ENCODE measurements at regions not wholly inside any gene's neighbourhood (a gene's known extent, or its start where the extent isn't known, plus 50 kb on each side); places are given as distances from the start of the nearest gene placed in this dataset.

GRCh38 chr13:53105890-53106289 lies 77.3 kb downstream of the OLFM4 start:
- no peak overlapping the region for H3K9ac ChIP-seq (ENCODE audit: extremely low read depth, low read length, poor library complexity, severe bottlenecking)
- no peaks in the 10 kb centered on the region for H3K27me3 ChIP-seq (ENCODE audit: control insufficient read depth, insufficient read depth, low read length, poor library complexity, severe bottlenecking)
- no peaks in the 10 kb centered on the region for H3K36me3 Mint-ChIP-seq (ENCODE audit: low read depth)
- H3K36me3 ChIP-seq (ENCODE audit: control insufficient read depth, insufficient read depth, low read length): no peaks in the 10 kb centered on the region
- H3K4me1 Mint-ChIP-seq: peaks cover 6% of the 10 kb centered on the region
- no peak overlapping the region for H3K27ac Mint-ChIP-seq
- H3K4me3 ChIP-seq (ENCODE audit: low read length): no peak overlapping the region
- no peak overlapping the region for H3K4me3 Mint-ChIP-seq
- H3K27me3 Mint-ChIP-seq (ENCODE audit: insufficient read depth): peaks cover 3% of the 10 kb centered on the region
- no peaks in the 10 kb centered on the region for H3K9me3 ChIP-seq (ENCODE audit: control insufficient read depth, low read length)
- H3K4me1 ChIP-seq (ENCODE audit: control insufficient read depth, insufficient read depth, low read length): peaks cover under 1% of the 10 kb centered on the region
- WGBS, 2 experiments (ENCODE audit: insufficient coverage in 1 of 2, insufficient read length in 1 of 2): 87 to 92% methylated on average over 3 of the region's 3 CpGs
- no peaks in the 10 kb centered on the region for H3K9me3 Mint-ChIP-seq
- no peak overlapping the region for H3K27ac ChIP-seq (ENCODE audit: low read depth, low read length)
- no peak for DNase-seq
- no peak for TF ChIP-seq CTCF (conservative IDR thresholded peaks at IDR 0.05)

DNA sequence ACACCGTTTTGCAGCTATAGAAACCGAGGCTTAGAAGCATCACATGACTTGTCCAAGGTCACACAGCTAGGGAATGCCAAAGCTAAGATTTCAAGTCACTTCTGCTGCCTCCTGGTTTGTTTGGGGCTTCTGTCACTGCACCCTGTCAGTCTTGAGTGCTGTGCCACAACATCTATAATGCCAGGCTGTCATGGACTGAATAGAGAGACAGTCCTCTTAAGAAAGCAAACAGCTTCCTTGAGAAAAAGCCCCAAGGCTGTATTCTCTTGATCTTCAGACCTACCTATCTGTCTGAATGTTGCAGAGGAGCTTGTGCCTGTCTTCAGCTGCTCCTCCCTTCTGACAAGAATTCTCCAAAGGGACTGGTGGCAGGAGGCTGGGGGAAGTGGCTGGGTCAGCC lies 81.6 kb downstream of the OLFM4 start:
- no peaks in the 10 kb centered on the region for H3K4me1 ChIP-seq (ENCODE audit: control insufficient read depth, insufficient read depth, low read length)
- H3K9me3 Mint-ChIP-seq: no peaks in the 10 kb centered on the region
- peaks cover 14% of the 10 kb centered on the region for H3K4me1 Mint-ChIP-seq
- no peak overlapping the region for H3K4me3 Mint-ChIP-seq
- H3K27me3 Mint-ChIP-seq (ENCODE audit: insufficient read depth): peaks cover 3% of the 10 kb centered on the region
- H3K4me3 ChIP-seq (ENCODE audit: low read length): no peak overlapping the region
- no peaks in the 10 kb centered on the region for H3K9me3 ChIP-seq (ENCODE audit: control insufficient read depth, low read length)
- H3K36me3 Mint-ChIP-seq (ENCODE audit: low read depth): no peaks in the 10 kb centered on the region
- H3K27ac Mint-ChIP-seq: no peak overlapping the region
- 87 to 90% methylated on average over 2 of the region's 2 CpGs for WGBS, 2 experiments (ENCODE audit: insufficient coverage in 1 of 2, insufficient read length in 1 of 2)
- no peaks in the 10 kb centered on the region for H3K27me3 ChIP-seq (ENCODE audit: control insufficient read depth, insufficient read depth, low read length, poor library complexity, severe bottlenecking)
- no peak for DNase-seq
- no peak for TF ChIP-seq CTCF (conservative IDR thresholded peaks at IDR 0.05)
- H3K27ac ChIP-seq (ENCODE audit: low read depth, low read length): no peak overlapping the region
- no peak overlapping the region for H3K9ac ChIP-seq (ENCODE audit: extremely low read depth, low read length, poor library complexity, severe bottlenecking)
- H3K36me3 ChIP-seq (ENCODE audit: control insufficient read depth, insufficient read depth, low read length): no peaks in the 10 kb centered on the region

- no peak overlapping the region for H3K27ac Mint-ChIP-seq
- H3K4me1 ChIP-seq (ENCODE audit: control insufficient read depth, insufficient read depth, low read length): no peaks in the 10 kb centered on the region
- peaks cover 3% of the 10 kb centered on the region for H3K27me3 Mint-ChIP-seq (ENCODE audit: insufficient read depth)
- H3K9me3 Mint-ChIP-seq: no peaks in the 10 kb centered on the region
- no peaks in the 10 kb centered on the region for H3K36me3 Mint-ChIP-seq (ENCODE audit: low read depth)
- peaks cover 14% of the 10 kb centered on the region for H3K4me1 Mint-ChIP-seq
- no peak for TF ChIP-seq CTCF (conservative IDR thresholded peaks at IDR 0.05)
- no peak overlapping the region for H3K9ac ChIP-seq (ENCODE audit: extremely low read depth, low read length, poor library complexity, severe bottlenecking)
- no peaks in the 10 kb centered on the region for H3K36me3 ChIP-seq (ENCODE audit: control insufficient read depth, insufficient read depth, low read length)
- H3K4me3 ChIP-seq (ENCODE audit: low read length): no peak overlapping the region
- DNase-seq: no peak
- H3K4me3 Mint-ChIP-seq: no peak overlapping the region
- no peak overlapping the region for H3K27ac ChIP-seq (ENCODE audit: low read depth, low read length)
- WGBS, 2 experiments (ENCODE audit: insufficient coverage in 1 of 2, insufficient read length in 1 of 2): 84 to 95% methylated on average over 3 to 4 of the region's 4 CpGs
- no peaks in the 10 kb centered on the region for H3K27me3 ChIP-seq (ENCODE audit: control insufficient read depth, insufficient read depth, low read length, poor library complexity, severe bottlenecking)
- H3K9me3 ChIP-seq (ENCODE audit: control insufficient read depth, low read length): no peaks in the 10 kb centered on the region
These were observed 82.0 kb downstream of the OLFM4 start for GRCh38 chr13:53110614-53111013.
